ENCODE measurements at regions not wholly inside any gene's neighbourhood (a gene's known extent, or its start where the extent isn't known, plus 50 kb on each side); places are given as distances from the start of the nearest gene placed in this dataset.

DNA sequence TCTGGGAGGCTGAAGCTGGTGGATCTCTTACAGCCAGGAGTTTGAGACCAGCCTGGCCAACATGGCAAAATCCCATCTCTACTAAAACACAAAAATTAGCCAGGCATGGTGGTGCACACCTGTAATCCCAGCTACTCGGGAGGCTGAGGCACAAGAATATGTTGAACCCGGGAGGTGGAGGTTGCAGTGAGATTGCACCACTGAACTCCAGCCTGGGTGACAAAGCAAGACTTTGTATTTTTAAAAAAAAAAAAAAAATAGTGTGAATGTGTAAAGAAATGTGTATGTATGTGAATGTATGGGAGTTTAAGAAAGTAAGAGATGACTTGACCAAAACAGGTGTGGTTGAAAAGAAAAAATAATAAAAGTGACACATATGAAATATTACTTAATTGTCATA is 167.7 kb upstream of the TEX13C start:
- TF ChIP-seq, protein P1, sequence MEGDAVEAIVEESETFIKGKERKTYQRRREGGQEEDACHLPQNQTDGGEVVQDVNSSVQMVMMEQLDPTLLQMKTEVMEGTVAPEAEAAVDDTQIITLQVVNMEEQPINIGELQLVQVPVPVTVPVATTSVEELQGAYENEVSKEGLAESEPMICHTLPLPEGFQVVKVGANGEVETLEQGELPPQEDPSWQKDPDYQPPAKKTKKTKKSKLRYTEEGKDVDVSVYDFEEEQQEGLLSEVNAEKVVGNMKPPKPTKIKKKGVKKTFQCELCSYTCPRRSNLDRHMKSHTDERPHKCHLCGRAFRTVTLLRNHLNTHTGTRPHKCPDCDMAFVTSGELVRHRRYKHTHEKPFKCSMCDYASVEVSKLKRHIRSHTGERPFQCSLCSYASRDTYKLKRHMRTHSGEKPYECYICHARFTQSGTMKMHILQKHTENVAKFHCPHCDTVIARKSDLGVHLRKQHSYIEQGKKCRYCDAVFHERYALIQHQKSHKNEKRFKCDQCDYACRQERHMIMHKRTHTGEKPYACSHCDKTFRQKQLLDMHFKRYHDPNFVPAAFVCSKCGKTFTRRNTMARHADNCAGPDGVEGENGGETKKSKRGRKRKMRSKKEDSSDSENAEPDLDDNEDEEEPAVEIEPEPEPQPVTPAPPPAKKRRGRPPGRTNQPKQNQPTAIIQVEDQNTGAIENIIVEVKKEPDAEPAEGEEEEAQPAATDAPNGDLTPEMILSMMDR (IDR thresholded peaks at IDR 0.05) = no peak
- TF ChIP-seq POLR2AphosphoS5 (IDR thresholded peaks at IDR 0.05) = no peak

Data from prostate gland (tissue), 2 donors.